ENCODE measurements at regions not wholly inside any gene's neighbourhood (a gene's known extent, or its start where the extent isn't known, plus 50 kb on each side); places are given as distances from the start of the nearest gene placed in this dataset.

- H3K36me3 ChIP-seq (replicated peaks in 1 of 2) = no peaks in the 10 kb centered on the region
- peaks cover 15% of the 10 kb centered on the region for H3K27me3 ChIP-seq
- no peaks in the 10 kb centered on the region for H3K9me3 ChIP-seq (replicated peaks in 1 of 3)
- no peak for DNase-seq
- intact Hi-C loops (cut with DNase I) = no loop called here
- no peak overlapping the region for H3K4me3 ChIP-seq
- 41 to 44% (median 43%) methylated on average over 10 of the region's 10 CpGs for WGBS, 4 donors
- no peaks in the 10 kb centered on the region for H3K4me1 ChIP-seq (replicated peaks in 1 of 2)
- TF ChIP-seq CTCF (IDR thresholded peaks at IDR 0.05) (no peak), POLR2A (IDR thresholded peaks at IDR 0.05) (no peak)
- no peak overlapping the region for H3K27ac ChIP-seq
These were observed 1447.7 kb downstream of the TBC1D22A start for GRCh38 chr22:48210198-48210580.

GRCh38 chr22:48209473-48210197, 1447.2 kb downstream of the TBC1D22A start:
- WGBS, 4 donors = 76 to 81% (median 77%) methylated on average over 16 to 26 of the region's 26 CpGs
- TF ChIP-seq CTCF (IDR thresholded peaks at IDR 0.05) (no peak), POLR2A (IDR thresholded peaks at IDR 0.05) (no peak)
- Histone ChIP-seq H3K4me3 (no peak overlapping the region), H3K36me3 (replicated peaks in 1 of 2) (no peaks in the 10 kb centered on the region), H3K27ac (no peak overlapping the region), H3K9me3 (replicated peaks in 1 of 3) (no peaks in the 10 kb centered on the region), H3K4me1 (replicated peaks in 1 of 2) (no peaks in the 10 kb centered on the region), H3K27me3 (peaks cover 12% of the 10 kb centered on the region)
- DNase-seq = peak in 2 of 7 donors; percentile 9 to 28
- intact Hi-C loops (cut with DNase I) = no loop called here

- Histone ChIP-seq H3K9me3 (replicated peaks in 1 of 3) (no peaks in the 10 kb centered on the region), H3K4me1 (replicated peaks in 1 of 2) (no peaks in the 10 kb centered on the region), H3K27ac (no peak overlapping the region), H3K4me3 (no peak overlapping the region), H3K27me3 (peaks cover 10% of the 10 kb centered on the region), H3K36me3 (replicated peaks in 1 of 2) (no peaks in the 10 kb centered on the region)
- TF ChIP-seq POLR2A (IDR thresholded peaks at IDR 0.05) = no peak
- no peak for TF ChIP-seq CTCF (IDR thresholded peaks at IDR 0.05)
- DNase-seq = peak in 2 of 7 donors; percentile 15 to 21
- WGBS, 4 donors = 83 to 87% (median 84%) methylated on average over 18 to 19 of the region's 19 CpGs
- intact Hi-C loops (cut with DNase I) = no loop called here
These were observed 1446.4 kb downstream of the TBC1D22A start for GRCh38 chr22:48208894-48209293.

- H3K4me1 ChIP-seq (replicated peaks in 1 of 2) = no peaks in the 10 kb centered on the region
- intact Hi-C loops (cut with DNase I) = no loop called here
These were observed 1445.6 kb downstream of the TBC1D22A start for GRCh38 chr22:48207919-48208535.

More at GRCh38 chr22:48207919-48208535, 1445.6 kb downstream of the TBC1D22A start:
- peaks cover 10% of the 10 kb centered on the region for H3K27me3 ChIP-seq
- no peak overlapping the region for H3K27ac ChIP-seq
- TF ChIP-seq CTCF (IDR thresholded peaks at IDR 0.05) (no peak), POLR2A (IDR thresholded peaks at IDR 0.05) (no peak)
- 58 to 74% (median 71%) methylated on average over 6 of the region's 6 CpGs for WGBS, 4 donors
- no peak overlapping the region for H3K4me3 ChIP-seq
- H3K36me3 ChIP-seq (replicated peaks in 1 of 2) = no peaks in the 10 kb centered on the region
- peak in 2 of 7 donors; percentile 7 to 14 for DNase-seq
- no peaks in the 10 kb centered on the region for H3K9me3 ChIP-seq (replicated peaks in 1 of 3)

Measured in adrenal gland (tissue), 9 donors.